ENCODE measurements at regions not wholly inside any gene's neighbourhood (a gene's known extent, or its start where the extent isn't known, plus 50 kb on each side); places are given as distances from the start of the nearest gene placed in this dataset.

DNA sequence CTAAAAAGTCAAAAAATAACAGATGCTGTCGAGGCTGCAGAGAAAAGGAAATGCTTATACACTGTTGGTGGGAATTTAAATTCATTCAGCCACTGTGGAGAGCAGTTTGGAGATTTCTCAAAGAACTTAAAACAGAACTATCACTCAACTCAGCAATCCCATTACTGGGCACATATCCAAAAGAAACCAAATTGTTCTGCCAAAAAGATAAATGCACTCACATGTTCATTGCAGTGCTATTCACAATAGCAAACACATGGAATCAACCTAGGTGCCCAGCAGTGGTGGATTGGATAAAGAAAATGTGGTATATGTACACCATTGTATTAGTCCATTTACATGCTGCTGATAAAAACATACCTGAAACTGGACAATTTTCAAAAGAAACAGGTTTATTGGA lies 116.0 kb upstream of the VGLL2 start:
- Histone ChIP-seq H3K36me3 (ENCODE audit: control insufficient read depth in 4 of 4, insufficient read depth in 3 of 4, low read depth in 1 of 4, low read length in 3 of 4) (no peaks in the 10 kb centered on the region), H3K9me3 (ENCODE audit: control insufficient read depth in 4 of 4, low read length in 3 of 4) (no peaks in the 10 kb centered on the region), H3K27ac (ENCODE audit: low read depth in 1 of 2, low read length in 2 of 2) (no peak overlapping the region), H3K9ac (ENCODE audit: low read depth in 1 of 2, low read length in 2 of 2) (no peak overlapping the region), H3K27me3 (ENCODE audit: control insufficient read depth in 4 of 4, insufficient read depth in 4 of 4, low read length in 3 of 4) (no peaks in the 10 kb centered on the region), H3K4me3 (ENCODE audit: low read depth in 1 of 3, low read length in 3 of 3) (no peak overlapping the region), H3K4me1 (ENCODE audit: control insufficient read depth in 4 of 4, insufficient read depth in 4 of 4, low read length in 3 of 4) (no peaks in the 10 kb centered on the region)
- TF ChIP-seq JUND (IDR thresholded peaks at IDR 0.05) (no peak), YY1 (IDR thresholded peaks at IDR 0.05) (no peak), HNF4A (conservative IDR thresholded peaks at IDR 0.05) (no peak), HNF4G (IDR thresholded peaks at IDR 0.05) (no peak), NR2F2 (IDR thresholded peaks at IDR 0.05) (no peak), SP1 (IDR thresholded peaks at IDR 0.05) (no peak)
- TF ChIP-seq, protein P1, sequence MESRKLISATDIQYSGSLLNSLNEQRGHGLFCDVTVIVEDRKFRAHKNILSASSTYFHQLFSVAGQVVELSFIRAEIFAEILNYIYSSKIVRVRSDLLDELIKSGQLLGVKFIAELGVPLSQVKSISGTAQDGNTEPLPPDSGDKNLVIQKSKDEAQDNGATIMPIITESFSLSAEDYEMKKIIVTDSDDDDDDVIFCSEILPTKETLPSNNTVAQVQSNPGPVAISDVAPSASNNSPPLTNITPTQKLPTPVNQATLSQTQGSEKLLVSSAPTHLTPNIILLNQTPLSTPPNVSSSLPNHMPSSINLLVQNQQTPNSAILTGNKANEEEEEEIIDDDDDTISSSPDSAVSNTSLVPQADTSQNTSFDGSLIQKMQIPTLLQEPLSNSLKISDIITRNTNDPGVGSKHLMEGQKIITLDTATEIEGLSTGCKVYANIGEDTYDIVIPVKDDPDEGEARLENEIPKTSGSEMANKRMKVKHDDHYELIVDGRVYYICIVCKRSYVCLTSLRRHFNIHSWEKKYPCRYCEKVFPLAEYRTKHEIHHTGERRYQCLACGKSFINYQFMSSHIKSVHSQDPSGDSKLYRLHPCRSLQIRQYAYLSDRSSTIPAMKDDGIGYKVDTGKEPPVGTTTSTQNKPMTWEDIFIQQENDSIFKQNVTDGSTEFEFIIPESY (IDR thresholded peaks at IDR 0.05) = no peak
- TF ChIP-seq, protein P2, sequence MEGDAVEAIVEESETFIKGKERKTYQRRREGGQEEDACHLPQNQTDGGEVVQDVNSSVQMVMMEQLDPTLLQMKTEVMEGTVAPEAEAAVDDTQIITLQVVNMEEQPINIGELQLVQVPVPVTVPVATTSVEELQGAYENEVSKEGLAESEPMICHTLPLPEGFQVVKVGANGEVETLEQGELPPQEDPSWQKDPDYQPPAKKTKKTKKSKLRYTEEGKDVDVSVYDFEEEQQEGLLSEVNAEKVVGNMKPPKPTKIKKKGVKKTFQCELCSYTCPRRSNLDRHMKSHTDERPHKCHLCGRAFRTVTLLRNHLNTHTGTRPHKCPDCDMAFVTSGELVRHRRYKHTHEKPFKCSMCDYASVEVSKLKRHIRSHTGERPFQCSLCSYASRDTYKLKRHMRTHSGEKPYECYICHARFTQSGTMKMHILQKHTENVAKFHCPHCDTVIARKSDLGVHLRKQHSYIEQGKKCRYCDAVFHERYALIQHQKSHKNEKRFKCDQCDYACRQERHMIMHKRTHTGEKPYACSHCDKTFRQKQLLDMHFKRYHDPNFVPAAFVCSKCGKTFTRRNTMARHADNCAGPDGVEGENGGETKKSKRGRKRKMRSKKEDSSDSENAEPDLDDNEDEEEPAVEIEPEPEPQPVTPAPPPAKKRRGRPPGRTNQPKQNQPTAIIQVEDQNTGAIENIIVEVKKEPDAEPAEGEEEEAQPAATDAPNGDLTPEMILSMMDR (IDR thresholded peaks at IDR 0.05; ENCODE audit: low read depth, low read length, missing input control) = no peak
- TF ChIP-seq, protein P3, sequence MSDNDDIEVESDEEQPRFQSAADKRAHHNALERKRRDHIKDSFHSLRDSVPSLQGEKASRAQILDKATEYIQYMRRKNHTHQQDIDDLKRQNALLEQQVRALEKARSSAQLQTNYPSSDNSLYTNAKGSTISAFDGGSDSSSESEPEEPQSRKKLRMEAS (IDR thresholded peaks at IDR 0.05) = no peak
- TF ChIP-seq, protein P4, sequence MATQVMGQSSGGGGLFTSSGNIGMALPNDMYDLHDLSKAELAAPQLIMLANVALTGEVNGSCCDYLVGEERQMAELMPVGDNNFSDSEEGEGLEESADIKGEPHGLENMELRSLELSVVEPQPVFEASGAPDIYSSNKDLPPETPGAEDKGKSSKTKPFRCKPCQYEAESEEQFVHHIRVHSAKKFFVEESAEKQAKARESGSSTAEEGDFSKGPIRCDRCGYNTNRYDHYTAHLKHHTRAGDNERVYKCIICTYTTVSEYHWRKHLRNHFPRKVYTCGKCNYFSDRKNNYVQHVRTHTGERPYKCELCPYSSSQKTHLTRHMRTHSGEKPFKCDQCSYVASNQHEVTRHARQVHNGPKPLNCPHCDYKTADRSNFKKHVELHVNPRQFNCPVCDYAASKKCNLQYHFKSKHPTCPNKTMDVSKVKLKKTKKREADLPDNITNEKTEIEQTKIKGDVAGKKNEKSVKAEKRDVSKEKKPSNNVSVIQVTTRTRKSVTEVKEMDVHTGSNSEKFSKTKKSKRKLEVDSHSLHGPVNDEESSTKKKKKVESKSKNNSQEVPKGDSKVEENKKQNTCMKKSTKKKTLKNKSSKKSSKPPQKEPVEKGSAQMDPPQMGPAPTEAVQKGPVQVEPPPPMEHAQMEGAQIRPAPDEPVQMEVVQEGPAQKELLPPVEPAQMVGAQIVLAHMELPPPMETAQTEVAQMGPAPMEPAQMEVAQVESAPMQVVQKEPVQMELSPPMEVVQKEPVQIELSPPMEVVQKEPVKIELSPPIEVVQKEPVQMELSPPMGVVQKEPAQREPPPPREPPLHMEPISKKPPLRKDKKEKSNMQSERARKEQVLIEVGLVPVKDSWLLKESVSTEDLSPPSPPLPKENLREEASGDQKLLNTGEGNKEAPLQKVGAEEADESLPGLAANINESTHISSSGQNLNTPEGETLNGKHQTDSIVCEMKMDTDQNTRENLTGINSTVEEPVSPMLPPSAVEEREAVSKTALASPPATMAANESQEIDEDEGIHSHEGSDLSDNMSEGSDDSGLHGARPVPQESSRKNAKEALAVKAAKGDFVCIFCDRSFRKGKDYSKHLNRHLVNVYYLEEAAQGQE (IDR thresholded peaks at IDR 0.05) = no peak
- TF ChIP-seq, protein P5, sequence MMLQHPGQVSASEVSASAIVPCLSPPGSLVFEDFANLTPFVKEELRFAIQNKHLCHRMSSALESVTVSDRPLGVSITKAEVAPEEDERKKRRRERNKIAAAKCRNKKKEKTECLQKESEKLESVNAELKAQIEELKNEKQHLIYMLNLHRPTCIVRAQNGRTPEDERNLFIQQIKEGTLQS (IDR thresholded peaks at IDR 0.05) = no peak
- 29% methylated on average over 1 of the region's 1 CpG for WGBS
- no peak for DNase-seq (ENCODE audit: low spot score)

DNA sequence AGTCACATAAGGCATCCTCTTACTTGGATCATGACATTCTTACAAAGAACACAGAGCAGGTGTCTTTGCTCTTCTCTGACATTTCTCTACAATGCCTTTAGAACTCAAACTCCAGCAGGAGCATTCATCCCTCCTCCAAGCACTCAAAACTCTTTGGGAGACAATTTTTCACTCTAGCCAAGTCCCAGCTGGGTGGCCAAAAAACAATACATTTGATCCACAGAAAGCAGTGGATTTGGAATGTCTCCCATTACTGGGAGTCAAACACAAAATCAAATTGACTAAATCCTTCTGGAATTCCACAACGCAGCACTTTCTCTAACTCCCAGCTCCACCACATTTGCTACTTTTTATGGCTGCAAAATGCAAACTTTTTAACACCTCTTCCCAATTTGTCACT lies 108.6 kb upstream of the VGLL2 start:
- Histone ChIP-seq H3K9me3 (ENCODE audit: control insufficient read depth in 4 of 4, low read length in 3 of 4) (no peaks in the 10 kb centered on the region), H3K9ac (ENCODE audit: low read depth in 1 of 2, low read length in 2 of 2) (no peak overlapping the region), H3K36me3 (ENCODE audit: control insufficient read depth in 4 of 4, insufficient read depth in 3 of 4, low read depth in 1 of 4, low read length in 3 of 4) (no peaks in the 10 kb centered on the region), H3K27me3 (ENCODE audit: control insufficient read depth in 4 of 4, insufficient read depth in 4 of 4, low read length in 3 of 4) (no peaks in the 10 kb centered on the region), H3K27ac (ENCODE audit: low read depth in 1 of 2, low read length in 2 of 2) (no peak overlapping the region), H3K4me1 (ENCODE audit: control insufficient read depth in 4 of 4, insufficient read depth in 4 of 4, low read length in 3 of 4) (no peaks in the 10 kb centered on the region), H3K4me3 (ENCODE audit: low read depth in 1 of 3, low read length in 3 of 3) (no peak overlapping the region)
- 60% methylated on average over 1 of the region's 1 CpG for WGBS
- no peak for DNase-seq (ENCODE audit: low spot score)
- TF ChIP-seq JUND (IDR thresholded peaks at IDR 0.05) (no peak), FOXA2 (IDR thresholded peaks at IDR 0.05) (no peak), TAF1 (conservative IDR thresholded peaks at IDR 0.05) (no peak), YY1 (IDR thresholded peaks at IDR 0.05) (no peak), FOXA1 (IDR thresholded peaks at IDR 0.05) (no peak), SP1 (IDR thresholded peaks at IDR 0.05) (no peak), RXRA (IDR thresholded peaks at IDR 0.05) (no peak)
- TF ChIP-seq, protein P3 (IDR thresholded peaks at IDR 0.05) = no peak
- TF ChIP-seq, protein P5 (IDR thresholded peaks at IDR 0.05) = no peak
- TF ChIP-seq, protein P1 (IDR thresholded peaks at IDR 0.05) = no peak
- TF ChIP-seq, protein P2 (IDR thresholded peaks at IDR 0.05; ENCODE audit: low read depth, low read length, missing input control) = no peak
